Epidermal melanocyte (primary cell): ENCODE measurements at regions not wholly inside any gene's neighbourhood (a gene's known extent, or its start where the extent isn't known, plus 50 kb on each side); places are given as distances from the start of the nearest gene placed in this dataset.

Experiments
- DNase-seq: peaks from one replicate; pipeline ENCODE4 v3.0.0; 2011; ENCODE audit warnings: low spot score; ENCODE audit not compliant: insufficient read length

- no peak for DNase-seq
These were observed 105.7 kb upstream of the TEX51 start for GRCh38 chr2:126792993-126793392.

- no peak for DNase-seq
These were observed 104.6 kb upstream of the TEX51 start for GRCh38 chr2:126793885-126794613.

- no peak for DNase-seq
These were observed 103.0 kb upstream of the TEX51 start for GRCh38 chr2:126795656-126796055.

- DNase-seq = no peak
These were observed 101.6 kb upstream of the TEX51 start for GRCh38 chr2:126796931-126797621.

- no peak for DNase-seq
These were observed 100.9 kb upstream of the TEX51 start for GRCh38 chr2:126797622-126798275.

GRCh38 chr2:126798276-126799140 lies 100.2 kb upstream of the TEX51 start:
- no peak for DNase-seq

GRCh38 chr2:126799301-126799700 lies 99.4 kb upstream of the TEX51 start:
- no peak for DNase-seq

GRCh38 chr2:126801473-126801872 lies 97.2 kb upstream of the TEX51 start:
- DNase-seq = no peak

GRCh38 chr2:126802316-126802715 lies 96.4 kb upstream of the TEX51 start:
- no peak for DNase-seq

- no peak for DNase-seq
These were observed 95.8 kb upstream of the TEX51 start for GRCh38 chr2:126802774-126803433.

- DNase-seq = no peak
These were observed 95.3 kb upstream of the TEX51 start for GRCh38 chr2:126803434-126803775.

- no peak for DNase-seq
These were observed 94.3 kb upstream of the TEX51 start for GRCh38 chr2:126804347-126804746.

GRCh38 chr2:126808929-126809328 lies 89.8 kb upstream of the TEX51 start:
- no peak for DNase-seq

- DNase-seq = no peak
These were observed 89.3 kb upstream of the TEX51 start for GRCh38 chr2:126809340-126809739.

- no peak for DNase-seq
These were observed 88.7 kb upstream of the TEX51 start for GRCh38 chr2:126810001-126810400.

- DNase-seq = no peak
These were observed 87.6 kb upstream of the TEX51 start for GRCh38 chr2:126811101-126811500.

GRCh38 chr2:126817172-126817571 lies 81.5 kb upstream of the TEX51 start:
- DNase-seq = no peak

- no peak for DNase-seq
These were observed 76.6 kb upstream of the TEX51 start for GRCh38 chr2:126822115-126822514.

- no peak for DNase-seq
These were observed 75.8 kb upstream of the TEX51 start for GRCh38 chr2:126822921-126823320.

- DNase-seq = no peak
These were observed 74.7 kb upstream of the TEX51 start for GRCh38 chr2:126823951-126824350.

- DNase-seq = no peak
These were observed 74.0 kb upstream of the TEX51 start for GRCh38 chr2:126824663-126825062.
